Heart left ventricle (tissue), 16 donors: ENCODE measurements at regions not wholly inside any gene's neighbourhood (a gene's known extent, or its start where the extent isn't known, plus 50 kb on each side); places are given as distances from the start of the nearest gene placed in this dataset.

Experiments used
- ATAC-seq, 4 donors: fragments of 200-7000 bp; cut with Tn5 transposase; one replicate each; pipeline ENCODE4 v1.9.1; 2020 to 2022; ENCODE audit warnings: moderate library complexity in 4 of 4, mild to moderate bottlenecking in 3 of 4, moderate number of reproducible peaks in 1 of 4
- DNase-seq, 5 donors: peaks; one replicate each; pipeline ENCODE4 v3.0.0-alpha.2; 2020
- H3K27ac ChIP-seq, 12 donors: fragments of 200-600 bp; sonication (generic) in 4 of 12; one replicate each; pipeline versions ENCODE4 v1.5.0 to v1.8.0; 2016 to 2022; ENCODE audit warnings: mild to moderate bottlenecking in 2 of 12
- H3K27me3 ChIP-seq, 9 donors: fragments of 200-600 bp; sonication (generic) in 2 of 9; one replicate each; pipeline versions ENCODE4 v1.5.1 to v1.8.0; 2016 to 2022; ENCODE audit warnings: mild to moderate bottlenecking in 3 of 9
- H3K36me3 ChIP-seq, 9 donors: fragments of 200-600 bp; sonication (generic) in 2 of 9; one replicate each; pipeline versions ENCODE4 v1.5.0 to v1.8.0; 2018 to 2022; ENCODE audit warnings: mild to moderate bottlenecking in 2 of 9
- H3K4me1 ChIP-seq, 12 donors: fragments of 200-600 bp; sonication (generic) in 4 of 12; one replicate each; pipeline versions ENCODE4 v1.5.0 to v1.8.0; 2016 to 2022; ENCODE audit warnings: mild to moderate bottlenecking in 3 of 12
- H3K4me3 ChIP-seq, 12 donors: fragments of 200-600 bp; sonication (generic) in 4 of 12; one replicate each; pipeline versions ENCODE4 v1.5.0 to v1.8.0; 2017 to 2022; ENCODE audit warnings: mild to moderate bottlenecking in 9 of 12, moderate library complexity in 4 of 12
- H3K9me3 ChIP-seq, 12 donors: fragments of 200-600 bp; sonication (generic) in 4 of 12; one replicate each; pipeline versions ENCODE4 v1.5.0 to v1.8.0; 2016 to 2022; ENCODE audit warnings: mild to moderate bottlenecking in 1 of 12
- POLR2A ChIP-seq, 2 donors: fragments of 450-650 bp; IDR thresholded peaks; one replicate each; pipeline ENCODE4 v1.6.1; 2017; ENCODE audit warnings: antibody characterized with exemption in 2 of 2, mild to moderate bottlenecking in 2 of 2, moderate library complexity in 2 of 2
- WGBS, 4 donors: extraction: QIAGEN DNeasy Blood & Tissue Kit in 2 of 4; methylation state at CpG; one replicate each; pipeline versions ENCODE4 v1.1.5 to v1.1.7; 2013 to 2018; 5-methylcytosine and 5-hydroxymethylcytosine counted together
- intact Hi-C, 10 donors: fragments of 100-400 bp; cut with DNase I; formaldehyde crosslinking; loops; one replicate each; pipeline versions ENCODE4 v1.11.1 to v1.14.2; 2022
- TF ChIP-seq, protein P1 (sequence below), 12 donors: fragments of 200-600 bp; sonication (generic) in 4 of 12; IDR thresholded peaks; one replicate each; pipeline versions ENCODE4 v1.5.0 to v1.8.0; 2018 to 2022; ENCODE audit warnings: antibody characterized with exemption in 12 of 12, mild to moderate bottlenecking in 5 of 12
- donor health status: ischemic (EF 13 %, LVEDD 7.1; RV severe dilation, severe dysfunction).
- donor health status: healthy with polysubstance abuse.
- donor health status: DM: no; HTN: yes; CAD: no.
- donor health status: DM: no; HTN: no; CAD: no.
- donor health status: ischemic (EF 25% LVEDD 6.9; RV normal size, moderate dysfunction).
- donor health status: ischemic (EF 25% LVEDD 5.7; RV mildly dilated, moderate dysfunction).
- donor health status: healthy.
- donor health status: DM: yes; HTN: yes; CAD: no.
- donor health status: ischemic (EF 35%, LVEDD 5.7; RV mildly dilated, moderate dysfunction).
- donor health status: nonischemic (EF 11% LVEDD 7.7; RV severe dilation, severe dysfunction).
- donor health status: DM: yes; HTN: yes; CAD: no.
- donor health status: PGD.
- donor health status: ischemic (EF 29% LVEDD 5.4; RV normal size, mild dysfunction).
- donor health status: nonischemic (EF 23%, LVEDD 6.1; RV moderate dilation, normal function).

DNA sequence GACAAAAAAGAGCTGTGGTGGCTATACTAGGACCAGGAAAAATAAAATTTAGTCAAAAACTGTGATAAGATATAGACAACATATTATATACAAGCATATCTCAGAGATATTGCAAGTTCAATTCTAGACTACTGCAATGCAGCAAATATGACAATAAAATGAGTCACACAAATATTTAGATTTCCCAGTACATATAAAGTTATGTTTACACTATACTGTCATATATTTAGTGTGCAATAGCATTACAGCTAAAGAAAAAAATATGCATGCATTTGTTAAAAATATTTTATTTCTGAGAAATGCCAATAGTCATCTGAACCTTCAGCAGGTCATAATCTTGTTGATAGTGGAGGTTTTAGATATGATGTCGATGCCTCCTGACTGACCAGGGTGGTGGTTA is 72.1 kb downstream of the AKR1C4 start:
- WGBS, 4 donors: 41 to 95% (median 85%) methylated on average over 1 of the region's 1 CpG
- intact Hi-C loops: no loop called here
- no peak for TF ChIP-seq POLR2A (IDR thresholded peaks at IDR 0.05)
- TF ChIP-seq, protein P1, sequence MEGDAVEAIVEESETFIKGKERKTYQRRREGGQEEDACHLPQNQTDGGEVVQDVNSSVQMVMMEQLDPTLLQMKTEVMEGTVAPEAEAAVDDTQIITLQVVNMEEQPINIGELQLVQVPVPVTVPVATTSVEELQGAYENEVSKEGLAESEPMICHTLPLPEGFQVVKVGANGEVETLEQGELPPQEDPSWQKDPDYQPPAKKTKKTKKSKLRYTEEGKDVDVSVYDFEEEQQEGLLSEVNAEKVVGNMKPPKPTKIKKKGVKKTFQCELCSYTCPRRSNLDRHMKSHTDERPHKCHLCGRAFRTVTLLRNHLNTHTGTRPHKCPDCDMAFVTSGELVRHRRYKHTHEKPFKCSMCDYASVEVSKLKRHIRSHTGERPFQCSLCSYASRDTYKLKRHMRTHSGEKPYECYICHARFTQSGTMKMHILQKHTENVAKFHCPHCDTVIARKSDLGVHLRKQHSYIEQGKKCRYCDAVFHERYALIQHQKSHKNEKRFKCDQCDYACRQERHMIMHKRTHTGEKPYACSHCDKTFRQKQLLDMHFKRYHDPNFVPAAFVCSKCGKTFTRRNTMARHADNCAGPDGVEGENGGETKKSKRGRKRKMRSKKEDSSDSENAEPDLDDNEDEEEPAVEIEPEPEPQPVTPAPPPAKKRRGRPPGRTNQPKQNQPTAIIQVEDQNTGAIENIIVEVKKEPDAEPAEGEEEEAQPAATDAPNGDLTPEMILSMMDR (IDR thresholded peaks at IDR 0.05): no peak

DNA sequence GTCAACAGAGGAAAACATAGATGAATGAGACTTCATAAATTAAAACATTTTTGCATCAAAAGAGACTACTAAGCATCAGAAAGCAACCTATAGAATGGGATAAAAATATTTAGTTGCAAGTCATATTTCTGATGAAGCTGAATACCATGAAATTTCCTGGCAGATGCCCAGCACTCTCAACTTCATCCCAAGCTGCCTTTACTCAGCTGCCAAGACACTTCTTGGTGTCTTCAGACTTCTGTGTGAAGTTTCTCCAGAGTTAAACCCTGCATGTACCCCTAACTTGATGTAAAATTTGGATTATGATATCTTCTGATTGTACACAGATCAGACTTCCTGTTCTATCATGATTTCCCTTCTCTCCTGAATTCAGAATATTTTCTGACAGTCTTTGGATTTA is 73.2 kb downstream of the AKR1C4 start:
- H3K4me3 ChIP-seq: no peak overlapping the region
- no peak overlapping the region for H3K27ac ChIP-seq
- no peaks in the 10 kb centered on the region for H3K36me3 ChIP-seq
- ATAC-seq (no peak), DNase-seq (no peak)
- H3K27me3 ChIP-seq: peaks cover 0 to 2% (median 0%) of the 10 kb centered on the region in 9 donors
- peaks cover 0 to 20% (median 10%) of the 10 kb centered on the region in 12 donors for H3K9me3 ChIP-seq
- no peak for TF ChIP-seq POLR2A (IDR thresholded peaks at IDR 0.05)
- H3K4me1 ChIP-seq: peaks cover 0 to under 1% (median 0%) of the 10 kb centered on the region in 12 donors
- intact Hi-C loops: loop anchor here in 1 of 10 donors (10.0 kb wide), 1 partner anchor 165 kb away; no protein-coding TSS in a partner anchor

More for the DNA sequence above, 72.1 kb downstream of the AKR1C4 start:
- Histone ChIP-seq H3K9me3 (peaks cover 0 to 29% (median 17%) of the 10 kb centered on the region in 12 donors), H3K4me1 (no peaks in the 10 kb centered on the region), H3K27me3 (peaks cover 0 to 2% (median 0%) of the 10 kb centered on the region in 9 donors), H3K27ac (no peak overlapping the region), H3K4me3 (no peak overlapping the region), H3K36me3 (no peaks in the 10 kb centered on the region)
- ATAC-seq: no peak
- no peak for DNase-seq

GRCh38 chr10:5271526-5271925 is 74.9 kb downstream of the AKR1C4 start:
- no peak for ATAC-seq
- no peak for TF ChIP-seq POLR2A (IDR thresholded peaks at IDR 0.05)
- TF ChIP-seq, protein P1 (IDR thresholded peaks at IDR 0.05): no peak
- no peak overlapping the region for H3K27ac ChIP-seq
- DNase-seq: no peak
- peaks cover 0 to 12% (median 4%) of the 10 kb centered on the region in 12 donors for H3K9me3 ChIP-seq
- H3K27me3 ChIP-seq: no peaks in the 10 kb centered on the region
- intact Hi-C loops: loop anchor here in 1 of 10 donors (10.0 kb wide), 1 partner anchor 167 kb away; no protein-coding TSS in a partner anchor
- no peaks in the 10 kb centered on the region for H3K36me3 ChIP-seq
- peaks cover 0 to 5% (median 0%) of the 10 kb centered on the region in 12 donors for H3K4me1 ChIP-seq
- WGBS, 4 donors: 67 to 72% (median 69%) methylated on average over 1 of the region's 1 CpG
- no peak overlapping the region for H3K4me3 ChIP-seq

DNA sequence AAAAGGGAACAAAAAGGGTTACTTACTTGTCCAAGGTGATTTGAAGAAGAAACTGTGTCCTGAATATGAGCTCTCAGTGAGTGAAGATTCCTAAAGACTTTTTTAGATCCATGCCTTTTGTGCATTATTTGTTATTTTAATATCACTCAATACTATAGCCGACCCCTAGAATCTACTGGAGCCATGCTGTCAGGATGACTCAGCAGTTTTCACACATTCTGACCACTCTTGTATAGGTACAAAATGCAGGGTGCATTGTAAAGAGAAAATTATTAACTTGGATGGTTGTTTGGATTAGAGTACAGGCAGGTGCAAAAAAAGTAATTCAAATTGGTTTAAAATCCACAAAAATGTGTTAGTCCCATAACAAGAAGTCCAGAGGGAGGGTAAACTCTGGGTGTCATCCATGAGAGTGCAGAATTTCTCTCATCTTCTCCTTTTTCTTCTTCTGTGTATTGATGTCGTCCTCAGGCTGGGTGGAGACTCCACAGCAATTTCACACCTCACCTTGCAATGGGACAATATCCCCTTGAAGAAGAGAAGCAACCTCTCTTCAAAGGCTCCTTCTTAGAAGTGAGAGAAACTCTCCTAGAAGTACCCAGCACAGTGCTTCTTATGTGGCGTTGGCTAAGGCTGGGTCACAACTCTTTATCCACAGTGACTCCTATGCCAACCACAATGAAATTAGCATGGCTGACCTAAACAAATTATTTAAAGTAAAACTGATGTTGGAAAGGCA is 75.6 kb downstream of the AKR1C4 start:
- H3K27me3 ChIP-seq: no peaks in the 10 kb centered on the region
- H3K36me3 ChIP-seq: no peaks in the 10 kb centered on the region
- WGBS, 4 donors: 79 to 84% (median 80%) methylated on average over 3 of the region's 3 CpGs
- H3K4me3 ChIP-seq: no peak overlapping the region
- DNase-seq (no peak), ATAC-seq (no peak)
- TF ChIP-seq, protein P1 (IDR thresholded peaks at IDR 0.05): no peak
- no peak for TF ChIP-seq POLR2A (IDR thresholded peaks at IDR 0.05)
- no peak overlapping the region for H3K27ac ChIP-seq
- intact Hi-C loops: loop anchor here in 1 of 10 donors (2.0 to 10.0 kb wide), 2 partner anchors 49 to 167 kb away; no protein-coding TSS in a partner anchor
- H3K9me3 ChIP-seq: peaks cover 0 to 6% (median under 1%) of the 10 kb centered on the region in 12 donors
- peaks cover 0 to 5% (median 0%) of the 10 kb centered on the region in 12 donors for H3K4me1 ChIP-seq
